ENCODE measurements at regions not wholly inside any gene's neighbourhood (a gene's known extent, or its start where the extent isn't known, plus 50 kb on each side); places are given as distances from the start of the nearest gene placed in this dataset.

DNA sequence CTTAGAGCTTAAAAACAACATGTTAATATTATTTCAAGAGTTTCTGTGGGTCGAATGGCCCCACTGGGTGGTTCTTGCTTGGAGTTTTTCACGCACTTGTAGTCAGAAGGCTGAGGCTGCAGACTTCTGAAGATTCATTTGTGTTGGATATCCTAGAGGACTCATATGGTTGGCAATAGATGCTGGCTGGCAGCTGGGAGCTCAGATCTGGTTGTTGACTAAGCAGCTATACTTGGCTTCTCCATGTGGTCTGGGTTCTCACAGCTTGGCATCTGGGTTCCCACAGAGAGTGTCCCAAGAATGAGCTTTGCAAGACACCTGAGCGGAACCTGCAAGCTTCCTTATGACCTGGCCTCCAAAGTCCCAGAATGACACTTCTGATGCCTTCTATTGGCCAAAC lies 163.9 kb upstream of the ZC3H12C start:
- no peaks in the 10 kb centered on the region for H3K36me3 ChIP-seq
- intact Hi-C loops (cut with DNase I; ENCODE audit: low total_unique reads): no loop called here
- WGBS, 5 donors: 79 to 93% (median 86%) methylated on average over 3 of the region's 3 CpGs
- peaks cover 0 to 12% (median 1%) of the 10 kb centered on the region in 8 donors for H3K9me3 ChIP-seq
- H3K4me3 ChIP-seq: no peak overlapping the region
- no peaks in the 10 kb centered on the region for H3K4me1 ChIP-seq
- DNase-seq: no peak
- no peak for TF ChIP-seq POLR2A (IDR thresholded peaks at IDR 0.05)
- TF ChIP-seq POLR2AphosphoS5 (IDR thresholded peaks at IDR 0.05): no peak
- TF ChIP-seq, protein P1, sequence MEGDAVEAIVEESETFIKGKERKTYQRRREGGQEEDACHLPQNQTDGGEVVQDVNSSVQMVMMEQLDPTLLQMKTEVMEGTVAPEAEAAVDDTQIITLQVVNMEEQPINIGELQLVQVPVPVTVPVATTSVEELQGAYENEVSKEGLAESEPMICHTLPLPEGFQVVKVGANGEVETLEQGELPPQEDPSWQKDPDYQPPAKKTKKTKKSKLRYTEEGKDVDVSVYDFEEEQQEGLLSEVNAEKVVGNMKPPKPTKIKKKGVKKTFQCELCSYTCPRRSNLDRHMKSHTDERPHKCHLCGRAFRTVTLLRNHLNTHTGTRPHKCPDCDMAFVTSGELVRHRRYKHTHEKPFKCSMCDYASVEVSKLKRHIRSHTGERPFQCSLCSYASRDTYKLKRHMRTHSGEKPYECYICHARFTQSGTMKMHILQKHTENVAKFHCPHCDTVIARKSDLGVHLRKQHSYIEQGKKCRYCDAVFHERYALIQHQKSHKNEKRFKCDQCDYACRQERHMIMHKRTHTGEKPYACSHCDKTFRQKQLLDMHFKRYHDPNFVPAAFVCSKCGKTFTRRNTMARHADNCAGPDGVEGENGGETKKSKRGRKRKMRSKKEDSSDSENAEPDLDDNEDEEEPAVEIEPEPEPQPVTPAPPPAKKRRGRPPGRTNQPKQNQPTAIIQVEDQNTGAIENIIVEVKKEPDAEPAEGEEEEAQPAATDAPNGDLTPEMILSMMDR (IDR thresholded peaks at IDR 0.05 in 8 of 11, conservative IDR thresholded peaks at IDR 0.05 in 3 of 11): no peak
- no peaks in the 10 kb centered on the region for H3K27me3 ChIP-seq (replicated peaks in 1 of 7)
- no peak overlapping the region for H3K27ac ChIP-seq

DNA sequence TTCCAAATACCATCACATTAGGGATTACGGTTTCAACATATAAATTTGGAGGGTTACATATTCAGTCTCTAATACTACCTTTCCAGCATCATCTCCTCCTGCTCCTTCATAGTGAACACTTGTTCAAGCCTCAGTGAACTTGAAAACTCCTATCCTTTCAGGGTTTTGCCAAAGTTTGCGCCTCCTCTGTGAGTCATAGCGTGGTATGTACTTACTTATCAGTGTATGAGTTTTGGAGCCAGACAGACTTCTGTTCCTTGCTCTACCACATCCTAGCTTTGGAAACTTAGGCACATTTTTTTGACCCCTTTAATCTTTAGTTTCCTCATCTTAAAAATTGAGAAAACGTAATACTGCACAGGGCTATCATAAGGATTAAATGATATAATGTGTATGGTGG lies 160.1 kb upstream of the ZC3H12C start:
- 77 to 95% (median 87%) methylated on average over 4 of the region's 4 CpGs for WGBS, 5 donors
- no peaks in the 10 kb centered on the region for H3K27me3 ChIP-seq (replicated peaks in 1 of 7)
- no peaks in the 10 kb centered on the region for H3K36me3 ChIP-seq
- H3K4me3 ChIP-seq: no peak overlapping the region
- no peaks in the 10 kb centered on the region for H3K9me3 ChIP-seq
- intact Hi-C loops (cut with DNase I; ENCODE audit: low total_unique reads): no loop called here
- no peak for TF ChIP-seq POLR2A (IDR thresholded peaks at IDR 0.05)
- TF ChIP-seq POLR2AphosphoS5 (IDR thresholded peaks at IDR 0.05): no peak
- TF ChIP-seq, protein P1 (IDR thresholded peaks at IDR 0.05 in 8 of 11, conservative IDR thresholded peaks at IDR 0.05 in 3 of 11): no peak
- H3K27ac ChIP-seq: no peak overlapping the region
- no peak for DNase-seq
- no peaks in the 10 kb centered on the region for H3K4me1 ChIP-seq

DNA sequence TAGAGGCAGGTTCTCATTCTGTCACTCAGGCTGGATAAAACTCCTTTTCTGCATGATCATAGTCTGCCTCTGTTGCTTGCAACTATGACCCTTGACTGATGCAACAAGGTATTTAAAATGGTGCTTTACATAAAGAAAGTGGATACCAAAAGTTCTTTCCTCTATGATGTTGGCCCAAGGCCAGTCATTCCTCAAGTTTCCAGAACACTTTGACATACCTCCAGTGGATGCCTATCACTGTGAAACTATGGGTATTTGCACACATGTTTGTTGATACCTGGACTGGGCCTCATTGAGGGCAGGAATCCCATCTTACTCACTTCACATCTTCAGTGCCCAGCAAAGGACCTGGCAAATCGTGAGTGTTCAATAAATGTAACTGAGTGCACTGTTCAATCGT lies 159.0 kb upstream of the ZC3H12C start:
- intact Hi-C loops (cut with DNase I; ENCODE audit: low total_unique reads): no loop called here
- no peak for TF ChIP-seq POLR2A (IDR thresholded peaks at IDR 0.05)
- no peak for TF ChIP-seq POLR2AphosphoS5 (IDR thresholded peaks at IDR 0.05)
- TF ChIP-seq, protein P1 (IDR thresholded peaks at IDR 0.05 in 8 of 11, conservative IDR thresholded peaks at IDR 0.05 in 3 of 11): no peak
- 83 to 96% (median 93%) methylated on average over 2 of the region's 2 CpGs for WGBS, 5 donors
- Histone ChIP-seq H3K9me3 (no peaks in the 10 kb centered on the region), H3K27me3 (replicated peaks in 1 of 7) (no peaks in the 10 kb centered on the region), H3K36me3 (no peaks in the 10 kb centered on the region), H3K4me3 (no peak overlapping the region), H3K27ac (no peak overlapping the region), H3K4me1 (peaks cover 0 to 3% (median 0%) of the 10 kb centered on the region in 6 donors)
- no peak for DNase-seq

DNA sequence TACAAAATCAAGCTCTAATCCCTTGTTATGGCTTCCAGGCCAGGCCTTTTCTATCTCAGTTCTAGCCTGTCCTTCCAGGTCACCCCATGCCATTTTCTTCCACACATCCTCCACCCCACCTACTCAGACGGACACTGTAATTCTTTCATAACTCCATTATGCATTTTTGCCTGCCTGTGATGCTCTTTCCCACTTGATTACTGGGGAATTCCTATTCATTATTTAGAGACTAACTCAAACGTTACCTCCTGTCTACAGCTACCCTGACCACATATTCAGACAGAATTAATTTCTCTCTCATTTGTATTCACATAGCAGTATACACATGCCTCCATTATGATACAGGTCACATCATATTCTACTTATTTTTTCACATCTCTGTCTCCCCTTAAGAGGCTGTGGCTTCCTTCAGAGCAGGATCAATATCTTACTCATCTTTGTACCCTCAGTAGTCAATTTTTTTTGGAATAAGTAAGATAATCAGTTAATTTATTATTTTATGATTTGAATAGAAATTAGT lies 156.5 kb upstream of the ZC3H12C start:
- WGBS, 5 donors: 71 to 75% (median 75%) methylated on average over 2 of the region's 2 CpGs
- Histone ChIP-seq H3K9me3 (no peaks in the 10 kb centered on the region), H3K4me1 (peaks cover 0 to 4% (median 0%) of the 10 kb centered on the region in 6 donors), H3K36me3 (no peaks in the 10 kb centered on the region), H3K27ac (no peak overlapping the region), H3K4me3 (no peak overlapping the region), H3K27me3 (replicated peaks in 1 of 7) (no peaks in the 10 kb centered on the region)
- intact Hi-C loops (cut with DNase I; ENCODE audit: low total_unique reads): no loop called here
- TF ChIP-seq, protein P1 (IDR thresholded peaks at IDR 0.05 in 8 of 11, conservative IDR thresholded peaks at IDR 0.05 in 3 of 11): no peak
- TF ChIP-seq POLR2AphosphoS5 (IDR thresholded peaks at IDR 0.05): no peak
- no peak for TF ChIP-seq POLR2A (IDR thresholded peaks at IDR 0.05)
- DNase-seq: no peak

Data from spleen (tissue), 11 donors.